ENCODE measurements at regions not wholly inside any gene's neighbourhood (a gene's known extent, or its start where the extent isn't known, plus 50 kb on each side); places are given as distances from the start of the nearest gene placed in this dataset.

- TF ChIP-seq CTCF (IDR thresholded peaks at IDR 0.05) (no peak), SP1 (CRISPR knock-in tag; conservative IDR thresholded peaks at IDR 0.05) (no peak), MAX (CRISPR knock-in tag; IDR thresholded peaks at IDR 0.05) (no peak), JUN (CRISPR knock-in tag; IDR thresholded peaks at IDR 0.05) (no peak), ATF1 (CRISPR knock-in tag; IDR thresholded peaks at IDR 0.05) (no peak), MXD4 (CRISPR knock-in tag; IDR thresholded peaks at IDR 0.05; ENCODE audit: borderline replicate concordance) (no peak), ATF3 (CRISPR knock-in tag; conservative IDR thresholded peaks at IDR 0.05) (no peak), USF1 (CRISPR knock-in tag; IDR thresholded peaks at IDR 0.05) (no peak), ELF4 (CRISPR knock-in tag; IDR thresholded peaks at IDR 0.05; ENCODE audit: low read depth) (no peak), FOXJ3 (CRISPR knock-in tag; IDR thresholded peaks at IDR 0.05; ENCODE audit: borderline replicate concordance) (no peak), STAT6 (CRISPR knock-in tag; conservative IDR thresholded peaks at IDR 0.05; ENCODE audit: low read depth) (no peak)
These were observed 300.2 kb upstream of the CNTN6 start for GRCh38 chr3:792630-793029.

Measured in WTC11 (cell line).